IMR-90 (cell line): ENCODE measurements at regions not wholly inside any gene's neighbourhood (a gene's known extent, or its start where the extent isn't known, plus 50 kb on each side); places are given as distances from the start of the nearest gene placed in this dataset.

Experiments used
- CEBPB ChIP-seq: IDR thresholded peaks from 2 replicates; pipeline ENCODE4 v1.6.1; 2012; ENCODE audit warnings: low read depth, low read length, improper control_type of control experiment
- CHD1 ChIP-seq: IDR thresholded peaks from 2 replicates; pipeline ENCODE4 v1.6.1; 2012; ENCODE audit warnings: low read depth, low read length, improper control_type of control experiment
- MAFK ChIP-seq: IDR thresholded peaks from 2 replicates; pipeline ENCODE4 v1.6.1; 2012; ENCODE audit warnings: low read depth, low read length, improper control_type of control experiment
- MAZ ChIP-seq: IDR thresholded peaks from 2 replicates; pipeline ENCODE4 v1.6.1; 2012; ENCODE audit warnings: low read depth, mild to moderate bottlenecking, low read length, improper control_type of control experiment, moderate library complexity, borderline replicate concordance
- MXI1 ChIP-seq: IDR thresholded peaks from 2 replicates; pipeline ENCODE4 v1.6.1; 2012; ENCODE audit warnings: low read depth, mild to moderate bottlenecking, low read length, moderate library complexity, borderline replicate concordance
- NFE2L2 ChIP-seq: fragments of 150-350 bp; IDR thresholded peaks from 2 replicates; pipeline ENCODE4 v1.6.1; 2016; ENCODE audit warnings: low read depth, mild to moderate bottlenecking, low read length
- POLR2A ChIP-seq: IDR thresholded peaks from 2 replicates; pipeline ENCODE4 v1.6.1; 2012; ENCODE audit warnings: mild to moderate bottlenecking, low read depth, low read length
- RAD21 ChIP-seq: IDR thresholded peaks from 2 replicates; pipeline ENCODE4 v1.6.1; 2012; ENCODE audit warnings: low read length, improper control_type of control experiment
- RCOR1 ChIP-seq: IDR thresholded peaks from 2 replicates; pipeline ENCODE4 v1.6.1; 2012; ENCODE audit warnings: mild to moderate bottlenecking, low read length, improper control_type of control experiment; ENCODE audit not compliant: insufficient replicate concordance
- RFX5 ChIP-seq: IDR thresholded peaks from 2 replicates; pipeline ENCODE4 v1.8.0; 2012; ENCODE audit warnings: low read depth, mild to moderate bottlenecking, low read length, moderate library complexity
- SMC3 ChIP-seq: fragments of 150-350 bp; IDR thresholded peaks from 2 replicates; pipeline ENCODE4 v1.6.1; 2016; ENCODE audit warnings: low read depth, mild to moderate bottlenecking, antibody characterized with exemption, low read length, moderate library complexity
- TF ChIP-seq, protein P1 (sequence below): conservative IDR thresholded peaks from 2 replicates; pipeline ENCODE4 v1.5.1; 2012; ENCODE audit warnings: mild to moderate bottlenecking, low read depth, low read length, improper control_type of control experiment
- TF ChIP-seq, protein P2 (sequence below): fragments of 150-350 bp; IDR thresholded peaks from 2 replicates; pipeline ENCODE4 v1.6.1; 2017; ENCODE audit warnings: mild to moderate bottlenecking, antibody characterized with exemption, low read length, low read depth

- TF ChIP-seq MXI1 (no peak), RFX5 (no peak), CEBPB (no peak), POLR2A (no peak), CHD1 (no peak), RCOR1 (no peak), RAD21 (no peak), MAZ (no peak), MAFK (no peak), SMC3 (no peak), NFE2L2 (no peak)
- TF ChIP-seq, protein P1, sequence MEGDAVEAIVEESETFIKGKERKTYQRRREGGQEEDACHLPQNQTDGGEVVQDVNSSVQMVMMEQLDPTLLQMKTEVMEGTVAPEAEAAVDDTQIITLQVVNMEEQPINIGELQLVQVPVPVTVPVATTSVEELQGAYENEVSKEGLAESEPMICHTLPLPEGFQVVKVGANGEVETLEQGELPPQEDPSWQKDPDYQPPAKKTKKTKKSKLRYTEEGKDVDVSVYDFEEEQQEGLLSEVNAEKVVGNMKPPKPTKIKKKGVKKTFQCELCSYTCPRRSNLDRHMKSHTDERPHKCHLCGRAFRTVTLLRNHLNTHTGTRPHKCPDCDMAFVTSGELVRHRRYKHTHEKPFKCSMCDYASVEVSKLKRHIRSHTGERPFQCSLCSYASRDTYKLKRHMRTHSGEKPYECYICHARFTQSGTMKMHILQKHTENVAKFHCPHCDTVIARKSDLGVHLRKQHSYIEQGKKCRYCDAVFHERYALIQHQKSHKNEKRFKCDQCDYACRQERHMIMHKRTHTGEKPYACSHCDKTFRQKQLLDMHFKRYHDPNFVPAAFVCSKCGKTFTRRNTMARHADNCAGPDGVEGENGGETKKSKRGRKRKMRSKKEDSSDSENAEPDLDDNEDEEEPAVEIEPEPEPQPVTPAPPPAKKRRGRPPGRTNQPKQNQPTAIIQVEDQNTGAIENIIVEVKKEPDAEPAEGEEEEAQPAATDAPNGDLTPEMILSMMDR, result no peak
- TF ChIP-seq, protein P2, sequence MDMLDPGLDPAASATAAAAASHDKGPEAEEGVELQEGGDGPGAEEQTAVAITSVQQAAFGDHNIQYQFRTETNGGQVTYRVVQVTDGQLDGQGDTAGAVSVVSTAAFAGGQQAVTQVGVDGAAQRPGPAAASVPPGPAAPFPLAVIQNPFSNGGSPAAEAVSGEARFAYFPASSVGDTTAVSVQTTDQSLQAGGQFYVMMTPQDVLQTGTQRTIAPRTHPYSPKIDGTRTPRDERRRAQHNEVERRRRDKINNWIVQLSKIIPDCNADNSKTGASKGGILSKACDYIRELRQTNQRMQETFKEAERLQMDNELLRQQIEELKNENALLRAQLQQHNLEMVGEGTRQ, result no peak
These were observed 806.3 kb upstream of the GCFC2 start for GRCh38 chr2:76516861-76517573.
